GM12873 (cell line): ENCODE measurements at regions not wholly inside any gene's neighbourhood (a gene's known extent, or its start where the extent isn't known, plus 50 kb on each side); places are given as distances from the start of the nearest gene placed in this dataset.

Experiments used
- CTCF ChIP-seq: IDR thresholded peaks from 2 replicates; pipeline ENCODE4 v1.5.1; 2012; ENCODE audit warnings: low read depth, mild to moderate bottlenecking, moderate library complexity, low read length, control low read depth; ENCODE audit not compliant: insufficient read depth; ENCODE audit errors: missing control alignments

GRCh38 chr10:21170216-21170615 is 273.1 kb upstream of the NEBL start:
- no peak for TF ChIP-seq CTCF

- TF ChIP-seq CTCF, result no peak
Observed at GRCh38 chr10:21169271-21169670, 272.2 kb upstream of the NEBL start.

GRCh38 chr10:21167288-21168010 is 270.3 kb upstream of the NEBL start:
- TF ChIP-seq CTCF, result no peak

- no peak for TF ChIP-seq CTCF
Observed at GRCh38 chr10:21166557-21167287, 269.6 kb upstream of the NEBL start.

GRCh38 chr10:21165489-21165888 is 268.4 kb upstream of the NEBL start:
- TF ChIP-seq CTCF, result no peak

GRCh38 chr10:21164687-21165086 is 267.6 kb upstream of the NEBL start:
- TF ChIP-seq CTCF, result no peak

GRCh38 chr10:21162948-21163347 is 265.8 kb upstream of the NEBL start:
- TF ChIP-seq CTCF, result no peak
